Inferior parietal cortex (tissue), 1 donor: ENCODE measurements at regions not wholly inside any gene's neighbourhood (a gene's known extent, or its start where the extent isn't known, plus 50 kb on each side); places are given as distances from the start of the nearest gene placed in this dataset.
"Not testable (repeated sequence)": the region's sequence is repeated elsewhere in the genome, so short reads cannot be mapped to it uniquely, and the experiment has no call there.

Source experiments
- DNase-seq: peaks from one replicate; pipeline ENCODE4 v3.0.0-alpha.2; 2016; ENCODE audit errors: extremely low spot score

DNA sequence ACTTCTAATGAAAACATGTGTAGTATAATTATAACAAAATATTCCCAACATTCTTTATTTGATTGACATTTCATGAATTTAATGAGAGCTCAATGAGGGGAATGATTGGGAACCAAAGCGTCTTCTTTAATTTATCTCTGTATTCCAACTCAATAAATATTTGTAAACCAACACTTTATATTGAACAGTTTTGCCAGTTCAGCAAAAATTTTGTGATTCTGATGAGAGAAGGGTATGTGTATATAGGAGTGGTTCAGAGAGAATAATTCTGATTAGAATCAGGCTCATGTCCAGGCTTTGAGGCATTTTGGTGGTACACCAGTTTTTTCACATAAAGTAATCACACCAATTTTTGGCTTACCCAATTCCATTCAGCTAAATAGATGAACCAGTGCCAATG is 564.2 kb downstream of the TMTC2 start:
- DNase-seq: no peak

DNA sequence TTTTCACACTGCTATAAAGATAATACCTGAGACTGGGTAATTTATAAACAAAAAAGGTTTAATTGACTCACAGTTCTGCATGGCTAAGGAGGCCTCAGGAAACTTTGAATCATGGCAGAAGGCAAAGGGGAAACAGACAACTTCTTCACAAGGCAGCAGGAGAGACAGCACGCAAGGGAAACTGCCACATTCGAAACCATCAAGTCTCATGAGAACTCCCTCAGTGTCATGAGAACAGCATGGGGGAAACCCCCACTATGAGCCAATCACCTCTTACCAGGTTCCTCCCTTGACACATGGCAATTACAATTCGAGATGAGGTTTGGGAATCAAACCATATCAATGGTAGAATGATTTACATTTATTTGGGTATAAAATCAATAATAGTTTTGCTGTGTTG is 558.5 kb downstream of the TMTC2 start:
- no peak for DNase-seq

DNA sequence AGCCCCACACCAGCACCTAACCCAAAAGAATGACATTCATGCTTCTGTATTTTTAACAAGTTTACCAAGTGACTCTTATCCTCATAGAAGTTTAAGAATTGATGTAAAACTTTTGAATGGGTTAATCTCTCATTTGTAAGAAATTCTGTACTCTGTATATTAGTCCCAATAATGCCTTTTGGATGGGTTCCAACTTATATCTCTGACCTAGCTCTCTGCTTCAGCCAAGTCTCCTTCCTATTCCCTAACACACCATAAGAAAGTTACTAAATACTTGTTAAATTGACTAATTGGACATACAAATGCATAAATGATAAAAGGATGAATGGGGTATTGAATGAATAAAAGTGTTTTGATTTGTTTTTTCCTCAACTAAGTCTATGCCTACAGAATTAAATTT is 557.3 kb downstream of the TMTC2 start:
- DNase-seq: no peak

DNA sequence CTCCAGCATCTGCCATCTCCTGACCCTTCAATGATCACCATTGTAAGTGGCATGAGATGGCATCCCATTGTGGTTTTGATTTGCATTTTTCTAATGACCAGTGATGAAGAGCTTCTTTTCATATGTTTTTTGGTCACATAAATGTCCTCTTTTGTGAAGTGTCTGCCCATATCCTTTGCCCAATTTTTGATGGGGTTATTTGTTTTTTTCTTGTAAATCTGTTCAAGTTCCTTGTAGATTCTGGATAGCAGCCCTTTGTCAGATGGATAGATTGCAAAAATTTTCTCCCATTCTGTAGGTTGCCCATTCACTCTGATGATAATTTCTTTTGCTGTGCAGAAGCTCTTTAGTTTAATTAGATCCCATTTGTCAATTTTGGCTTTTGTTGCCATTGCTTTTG is 547.3 kb downstream of the TMTC2 start:
- not testable (repeated sequence) for DNase-seq

GRCh38 chr12:83226960-83227359 is 540.3 kb downstream of the TMTC2 start:
- not testable (repeated sequence) for DNase-seq

DNA sequence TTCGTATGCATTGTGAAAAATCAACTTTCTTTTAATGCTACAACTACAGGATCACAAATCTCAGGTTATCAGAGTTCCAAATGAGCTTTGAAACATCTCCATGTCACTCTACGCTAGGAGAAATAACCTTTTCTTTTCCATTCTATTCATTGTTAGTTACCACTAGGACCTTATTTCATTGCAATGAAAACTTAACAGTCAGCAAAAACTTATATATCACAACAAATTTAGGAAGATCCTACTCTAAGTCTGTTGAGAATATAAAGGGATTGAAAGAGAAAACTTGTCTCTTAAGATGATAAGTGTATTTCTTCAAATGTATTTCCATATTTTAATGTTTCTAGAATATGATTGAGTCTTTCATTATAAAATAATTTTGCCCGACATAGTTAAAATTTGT is 539.1 kb downstream of the TMTC2 start:
- DNase-seq: no peak

DNA sequence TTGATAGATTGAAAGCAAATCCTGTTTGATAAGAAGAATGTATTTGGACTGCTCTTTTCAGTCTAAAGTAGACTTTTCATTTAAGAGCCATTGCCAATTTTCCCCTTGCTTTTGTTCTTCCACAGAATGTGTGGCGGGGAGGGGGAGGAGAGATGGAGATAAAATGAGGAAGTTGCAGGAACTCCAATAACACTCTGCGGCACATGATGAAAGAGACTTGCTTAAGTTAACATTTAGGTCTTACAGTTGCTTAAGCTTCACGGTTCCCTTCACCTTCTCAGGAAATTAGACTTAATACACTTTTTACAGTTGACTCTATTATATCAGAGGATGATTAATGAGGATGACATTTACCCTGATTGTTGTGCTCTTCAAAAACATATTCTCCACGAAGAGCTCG is 537.3 kb downstream of the TMTC2 start:
- DNase-seq: no peak

DNA sequence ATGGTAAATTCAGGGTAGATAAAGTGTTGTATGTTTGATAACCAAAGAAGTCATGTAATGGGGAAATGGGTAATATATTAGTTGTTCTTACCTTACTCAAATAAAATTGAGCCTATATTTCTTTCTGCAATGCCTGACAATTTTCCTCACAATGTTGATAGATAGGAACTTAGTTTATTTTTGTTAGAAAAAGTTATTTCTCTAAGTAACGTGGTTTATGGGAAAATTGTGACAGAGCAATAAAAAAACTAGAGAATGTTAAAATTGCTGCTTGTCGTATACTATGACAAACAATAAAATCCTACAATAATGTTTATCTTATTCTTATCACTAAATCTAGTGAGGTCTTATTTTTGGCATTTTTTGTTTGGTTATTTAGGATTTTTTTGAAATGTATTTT is 534.1 kb downstream of the TMTC2 start:
- DNase-seq: no peak

- no peak for DNase-seq
Observed at GRCh38 chr12:83216230-83216629, 529.5 kb downstream of the TMTC2 start.

- no peak for DNase-seq
Observed at GRCh38 chr12:83214185-83214584, 527.5 kb downstream of the TMTC2 start.

DNA sequence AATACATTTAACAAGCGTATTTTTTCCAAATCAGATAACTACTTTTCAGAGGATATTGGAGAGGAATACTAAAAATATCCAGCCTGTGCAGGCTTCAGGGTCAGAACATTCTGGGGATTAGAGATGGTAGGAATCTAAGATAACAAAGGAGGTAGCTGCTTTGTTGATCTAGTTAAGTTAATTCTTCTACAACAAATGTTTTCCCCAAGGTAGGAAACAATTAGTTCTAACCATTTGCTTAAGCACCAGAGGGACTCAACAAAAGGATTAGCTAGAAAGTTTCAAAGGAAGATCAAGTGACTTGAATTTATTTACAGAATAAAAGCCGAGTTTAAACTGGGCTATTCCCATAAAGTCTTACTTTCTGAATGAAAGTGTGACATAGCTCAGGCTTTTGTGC is 524.2 kb downstream of the TMTC2 start:
- no peak for DNase-seq

DNA sequence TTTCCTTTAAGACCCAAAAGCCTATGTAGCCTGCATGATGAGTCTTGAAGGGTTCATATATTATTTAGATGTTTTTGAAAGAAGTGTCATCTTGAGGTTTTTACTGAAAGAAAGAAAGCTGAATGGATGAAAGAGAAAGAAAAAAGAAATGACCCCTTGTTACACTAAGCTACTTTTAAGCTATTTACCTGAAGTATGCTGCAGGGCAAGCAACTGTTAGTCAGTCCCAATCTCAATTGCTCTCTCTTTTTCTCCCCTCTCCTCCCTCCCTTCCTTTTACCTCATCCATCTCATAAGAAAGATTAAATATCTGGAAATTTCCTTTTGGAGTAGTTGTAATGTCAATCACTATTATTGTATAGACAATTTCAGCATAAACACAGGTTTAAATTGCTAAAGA is 512.4 kb downstream of the TMTC2 start:
- no peak for DNase-seq

GRCh38 chr12:83198291-83199015 is 511.7 kb downstream of the TMTC2 start:
- no peak for DNase-seq

DNA sequence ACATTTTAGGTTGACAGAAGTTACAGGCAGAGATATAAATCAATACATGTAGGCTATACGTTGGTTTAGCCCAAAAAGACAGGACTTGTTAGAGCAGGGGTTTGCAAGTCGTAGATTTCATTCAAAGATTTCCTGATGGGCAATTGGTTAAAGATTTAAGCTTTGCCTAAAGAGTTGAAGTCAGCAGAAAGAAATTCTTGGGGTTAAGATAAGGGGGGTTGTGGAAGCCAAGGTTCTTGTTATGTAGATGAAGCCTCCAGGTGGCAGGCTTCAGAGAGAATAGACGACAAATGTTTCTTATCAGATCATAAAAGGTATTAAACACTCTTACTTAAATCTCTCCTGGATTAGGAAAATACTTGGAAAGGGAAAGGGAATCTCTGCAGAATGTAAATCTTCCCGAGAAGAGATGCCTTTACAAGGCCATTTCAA is 510.8 kb downstream of the TMTC2 start:
- no peak for DNase-seq

GRCh38 chr12:83196694-83197350 is 510.1 kb downstream of the TMTC2 start:
- DNase-seq: no peak

DNA sequence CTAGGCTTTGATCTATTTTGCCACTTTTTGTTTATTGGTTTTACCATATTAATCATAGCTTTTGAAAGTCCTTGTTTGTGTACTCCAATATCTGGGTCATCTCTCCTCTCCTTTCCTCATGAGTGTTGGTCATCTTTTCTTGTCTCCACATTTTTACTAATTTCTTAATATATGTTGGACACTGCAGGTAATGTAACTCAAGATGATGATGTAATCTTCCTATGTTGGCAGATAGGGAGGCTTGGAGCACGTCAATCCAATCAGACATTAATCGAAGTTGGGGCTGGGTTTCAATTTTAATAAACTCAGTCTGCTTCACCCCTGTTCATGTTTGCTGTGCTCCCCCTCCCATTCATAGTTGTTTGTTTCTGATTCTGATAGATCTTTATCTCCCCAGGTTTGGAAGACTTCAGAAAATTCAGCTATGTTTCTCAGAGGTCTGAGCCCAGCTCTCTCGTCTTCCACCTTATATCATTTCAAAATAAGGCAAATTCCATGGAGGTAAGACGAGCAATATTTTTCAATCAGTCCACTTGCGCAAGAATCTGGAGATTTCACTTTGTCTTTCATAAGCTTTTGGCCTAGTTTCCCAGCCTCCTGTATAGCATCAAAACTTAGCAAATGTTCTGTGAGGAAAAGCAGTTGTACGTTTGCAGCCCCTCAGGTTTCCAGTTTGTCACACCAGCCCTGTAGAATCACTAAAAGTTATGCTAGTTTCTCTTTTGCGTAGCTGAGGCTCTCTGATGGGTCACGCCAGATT is 504.1 kb downstream of the TMTC2 start:
- no peak for DNase-seq

GRCh38 chr12:83186419-83186818 is 499.7 kb downstream of the TMTC2 start:
- no peak for DNase-seq

DNA sequence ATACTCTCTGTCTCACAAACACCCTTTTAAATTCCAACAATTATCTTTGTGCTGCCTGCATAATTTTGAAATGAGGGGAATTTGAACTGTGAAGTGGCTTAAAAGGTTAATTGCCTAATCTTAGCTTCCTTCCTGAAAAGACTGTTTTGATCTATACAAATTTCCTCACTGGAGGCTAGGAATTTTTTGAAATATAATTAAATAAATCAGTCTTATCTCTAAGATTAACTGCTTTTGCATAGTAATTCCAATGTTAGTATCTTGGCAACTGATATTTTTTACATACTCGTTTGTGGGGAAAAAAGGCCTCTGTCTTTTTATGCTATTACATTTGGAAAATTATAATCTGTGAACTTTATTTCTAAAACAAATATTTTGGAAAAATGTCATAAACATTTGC is 498.5 kb downstream of the TMTC2 start:
- DNase-seq: no peak
